ENCODE measurements at regions not wholly inside any gene's neighbourhood (a gene's known extent, or its start where the extent isn't known, plus 50 kb on each side); places are given as distances from the start of the nearest gene placed in this dataset.
"Not testable (repeated sequence)": the region's sequence is repeated elsewhere in the genome, so short reads cannot be mapped to it uniquely, and the experiment has no call there.

GRCh38 chr15:22238959-22239805, 158.9 kb downstream of the OR4M2 start:
- H3K4me1 Mint-ChIP-seq (ENCODE audit: low read depth); H3K36me3 Mint-ChIP-seq (ENCODE audit: low read depth); intact Hi-C loops (cut with micrococcal nuclease); H3K4me3 Mint-ChIP-seq; DNase-seq (ENCODE audit: low spot score); H3K27ac Mint-ChIP-seq; H3K27me3 Mint-ChIP-seq (ENCODE audit: insufficient read depth); H3K9me3 Mint-ChIP-seq: not testable (repeated sequence)

DNA sequence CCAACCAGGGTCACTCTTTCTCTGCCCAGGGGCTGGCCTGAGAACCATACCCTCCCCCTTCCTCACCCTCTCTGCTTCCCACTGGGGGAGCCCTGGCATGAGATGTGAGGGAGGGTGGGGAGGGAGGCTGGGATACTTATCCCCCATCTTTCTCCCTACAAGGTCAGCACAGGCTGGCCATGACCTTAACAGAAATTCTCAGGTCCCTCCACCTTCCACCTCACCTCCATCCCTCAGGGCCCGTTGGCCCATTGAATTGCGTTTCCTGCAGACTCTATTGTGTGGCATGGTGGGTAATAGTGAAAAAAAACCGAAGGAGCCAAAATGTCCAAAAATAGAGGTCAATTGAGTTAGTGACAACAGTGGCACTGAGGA, 159.5 kb downstream of the OR4M2 start:
- intact Hi-C loops (cut with micrococcal nuclease): no loop called here
- Mint-ChIP-seq H3K27me3 (ENCODE audit: insufficient read depth) (peaks cover 8% of the 10 kb centered on the region), H3K9me3 (peaks cover 2% of the 10 kb centered on the region), H3K4me3 (no peak overlapping the region), H3K4me1 (ENCODE audit: low read depth) (no peaks in the 10 kb centered on the region), H3K27ac (no peak overlapping the region), H3K36me3 (ENCODE audit: low read depth) (no peaks in the 10 kb centered on the region)
- DNase-seq (ENCODE audit: low spot score): no peak

DNA sequence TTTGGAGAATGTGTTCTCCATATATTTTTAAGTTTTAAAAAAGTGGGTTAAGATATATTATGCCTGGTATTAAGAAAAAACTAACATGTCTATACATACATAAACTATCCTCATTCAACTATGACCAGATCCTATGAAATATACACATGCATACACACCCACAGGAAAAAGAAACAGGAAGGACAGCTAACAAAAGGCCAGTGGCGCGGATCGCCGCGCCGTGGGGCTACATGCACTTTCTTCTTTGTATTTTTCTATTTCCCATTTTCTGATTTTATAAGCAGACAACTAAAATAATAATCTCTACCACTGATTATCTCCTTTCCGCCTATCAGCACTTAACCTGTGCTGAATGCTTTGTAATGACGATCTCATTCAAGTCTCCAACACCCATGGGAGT, 160.1 kb downstream of the OR4M2 start:
- intact Hi-C loops (cut with micrococcal nuclease): no loop called here
- H3K4me3 Mint-ChIP-seq: no peak overlapping the region
- peaks cover 8% of the 10 kb centered on the region for H3K27me3 Mint-ChIP-seq (ENCODE audit: insufficient read depth)
- H3K4me1 Mint-ChIP-seq (ENCODE audit: low read depth): no peaks in the 10 kb centered on the region
- H3K27ac Mint-ChIP-seq: no peak overlapping the region
- no peaks in the 10 kb centered on the region for H3K9me3 Mint-ChIP-seq
- no peak for DNase-seq (ENCODE audit: low spot score)
- no peaks in the 10 kb centered on the region for H3K36me3 Mint-ChIP-seq (ENCODE audit: low read depth)

DNA sequence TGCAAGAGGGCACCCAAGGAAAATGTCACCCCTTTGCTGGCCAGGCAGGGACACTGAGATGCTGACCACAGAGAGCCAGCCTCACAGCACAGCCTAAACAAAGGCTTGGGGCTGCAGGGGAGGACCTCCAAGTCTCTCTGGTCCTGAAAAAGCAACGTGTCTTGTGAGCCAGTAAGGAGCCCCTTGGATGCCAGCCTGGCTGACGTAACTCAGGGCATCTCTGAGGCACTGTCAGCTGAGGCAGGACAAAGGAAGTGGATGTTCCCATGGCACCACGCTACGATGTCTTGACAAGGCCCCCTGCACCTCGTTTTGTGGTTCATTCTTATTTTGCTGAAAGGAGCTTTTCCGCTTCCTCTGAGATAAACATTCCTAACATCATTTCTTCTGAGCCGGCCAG, 160.7 kb downstream of the OR4M2 start:
- H3K27ac Mint-ChIP-seq: no peak overlapping the region
- DNase-seq (ENCODE audit: low spot score): no peak
- H3K36me3 Mint-ChIP-seq (ENCODE audit: low read depth): no peaks in the 10 kb centered on the region
- intact Hi-C loops (cut with micrococcal nuclease): no loop called here
- peaks cover 8% of the 10 kb centered on the region for H3K27me3 Mint-ChIP-seq (ENCODE audit: insufficient read depth)
- H3K9me3 Mint-ChIP-seq: no peaks in the 10 kb centered on the region
- H3K4me3 Mint-ChIP-seq: no peak overlapping the region
- H3K4me1 Mint-ChIP-seq (ENCODE audit: low read depth): no peaks in the 10 kb centered on the region

DNA sequence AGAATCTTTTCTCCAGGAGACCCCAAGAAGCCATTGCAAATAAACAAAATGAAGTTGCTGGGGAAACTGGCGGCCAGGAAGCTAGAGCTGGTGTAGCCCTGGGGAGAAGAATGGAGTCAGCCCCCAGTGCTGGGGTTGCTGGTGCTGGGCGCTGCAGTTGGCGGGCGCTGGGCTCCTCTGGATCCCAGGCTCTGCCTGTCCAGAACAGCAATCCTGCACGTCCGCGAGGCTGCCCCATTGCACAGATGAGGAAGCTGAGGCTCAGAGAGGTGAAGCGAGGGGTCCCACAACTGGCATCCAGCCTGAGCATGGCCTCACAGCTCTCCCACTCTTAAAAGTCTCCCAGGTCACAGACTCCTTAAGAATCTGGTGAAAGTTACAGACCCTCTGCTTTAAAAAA, 161.1 kb downstream of the OR4M2 start:
- Mint-ChIP-seq H3K4me1 (ENCODE audit: low read depth) (no peaks in the 10 kb centered on the region), H3K36me3 (ENCODE audit: low read depth) (no peaks in the 10 kb centered on the region), H3K27me3 (ENCODE audit: insufficient read depth) (peaks cover 8% of the 10 kb centered on the region), H3K27ac (no peak overlapping the region), H3K9me3 (no peaks in the 10 kb centered on the region), H3K4me3 (no peak overlapping the region)
- DNase-seq (ENCODE audit: low spot score): no peak
- intact Hi-C loops (cut with micrococcal nuclease): no loop called here

DNA sequence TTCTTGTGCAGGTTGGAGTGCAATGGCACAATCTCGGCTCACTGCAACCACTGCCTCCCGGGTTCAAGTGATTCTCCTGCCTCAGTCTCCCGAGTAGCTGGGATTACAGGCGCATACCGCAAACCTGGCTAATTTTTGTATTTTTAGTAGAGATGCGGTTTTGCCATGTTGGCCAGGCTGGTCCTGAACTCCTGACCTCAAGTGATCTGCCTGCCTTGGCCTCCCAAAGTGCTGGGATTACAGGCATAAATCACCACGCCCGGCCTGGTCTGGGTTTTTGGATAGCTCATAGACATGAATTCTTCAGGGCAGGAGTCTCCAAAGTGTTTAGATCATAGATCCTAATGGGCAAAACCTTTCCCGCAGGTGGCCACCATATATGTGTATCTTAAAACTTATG, 162.0 kb downstream of the OR4M2 start:
- H3K4me1 Mint-ChIP-seq (ENCODE audit: low read depth); H3K36me3 Mint-ChIP-seq (ENCODE audit: low read depth); H3K4me3 Mint-ChIP-seq; DNase-seq (ENCODE audit: low spot score); H3K9me3 Mint-ChIP-seq; H3K27ac Mint-ChIP-seq; intact Hi-C loops (cut with micrococcal nuclease); H3K27me3 Mint-ChIP-seq (ENCODE audit: insufficient read depth): not testable (repeated sequence)

DNA sequence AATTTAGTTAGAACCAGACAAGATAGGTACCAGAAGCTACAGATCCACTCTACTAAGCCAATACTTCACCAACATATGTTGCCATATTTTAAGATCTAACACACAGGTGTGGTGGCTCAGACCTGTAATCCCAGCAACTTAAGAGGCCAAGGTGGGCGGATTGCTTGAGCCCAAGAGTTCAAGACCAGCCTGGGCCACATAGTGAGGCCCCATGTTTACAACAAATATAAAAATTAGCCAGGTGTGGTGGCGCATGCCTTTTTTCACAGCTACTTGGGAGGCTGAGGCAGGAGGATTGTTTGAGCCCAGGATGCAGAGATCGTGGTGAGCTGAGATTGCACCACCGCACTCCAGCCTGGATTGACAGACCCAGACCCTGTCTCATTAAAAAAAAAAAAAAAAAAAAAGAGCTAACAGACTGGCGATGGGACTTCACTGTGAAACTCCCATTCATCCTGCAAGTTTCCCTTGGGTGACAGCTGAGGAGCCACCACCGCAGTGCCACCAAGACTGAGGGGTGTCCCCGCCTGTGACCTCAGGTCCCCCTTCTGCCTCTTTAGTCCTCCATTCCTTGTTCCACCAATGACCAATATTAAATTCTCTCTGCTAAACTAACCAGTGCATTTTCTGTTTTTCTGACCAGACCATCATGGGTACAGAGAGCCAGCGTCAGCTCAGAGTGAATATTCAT, 163.3 kb downstream of the OR4M2 start:
- H3K27me3 Mint-ChIP-seq (ENCODE audit: insufficient read depth): peaks cover 8% of the 10 kb centered on the region
- no peak overlapping the region for H3K4me3 Mint-ChIP-seq
- no peaks in the 10 kb centered on the region for H3K4me1 Mint-ChIP-seq (ENCODE audit: low read depth)
- intact Hi-C loops (cut with micrococcal nuclease): no loop called here
- no peaks in the 10 kb centered on the region for H3K36me3 Mint-ChIP-seq (ENCODE audit: low read depth)
- no peaks in the 10 kb centered on the region for H3K9me3 Mint-ChIP-seq
- H3K27ac Mint-ChIP-seq: no peak overlapping the region
- no peak for DNase-seq (ENCODE audit: low spot score)

- DNase-seq (ENCODE audit: low spot score); H3K9me3 Mint-ChIP-seq; H3K36me3 Mint-ChIP-seq (ENCODE audit: low read depth); H3K27ac Mint-ChIP-seq; H3K4me1 Mint-ChIP-seq (ENCODE audit: low read depth); H3K4me3 Mint-ChIP-seq; H3K27me3 Mint-ChIP-seq (ENCODE audit: insufficient read depth); intact Hi-C loops (cut with micrococcal nuclease): not testable (repeated sequence)
Observed at GRCh38 chr15:22249511-22249910, 169.2 kb downstream of the OR4M2 start.

DNA sequence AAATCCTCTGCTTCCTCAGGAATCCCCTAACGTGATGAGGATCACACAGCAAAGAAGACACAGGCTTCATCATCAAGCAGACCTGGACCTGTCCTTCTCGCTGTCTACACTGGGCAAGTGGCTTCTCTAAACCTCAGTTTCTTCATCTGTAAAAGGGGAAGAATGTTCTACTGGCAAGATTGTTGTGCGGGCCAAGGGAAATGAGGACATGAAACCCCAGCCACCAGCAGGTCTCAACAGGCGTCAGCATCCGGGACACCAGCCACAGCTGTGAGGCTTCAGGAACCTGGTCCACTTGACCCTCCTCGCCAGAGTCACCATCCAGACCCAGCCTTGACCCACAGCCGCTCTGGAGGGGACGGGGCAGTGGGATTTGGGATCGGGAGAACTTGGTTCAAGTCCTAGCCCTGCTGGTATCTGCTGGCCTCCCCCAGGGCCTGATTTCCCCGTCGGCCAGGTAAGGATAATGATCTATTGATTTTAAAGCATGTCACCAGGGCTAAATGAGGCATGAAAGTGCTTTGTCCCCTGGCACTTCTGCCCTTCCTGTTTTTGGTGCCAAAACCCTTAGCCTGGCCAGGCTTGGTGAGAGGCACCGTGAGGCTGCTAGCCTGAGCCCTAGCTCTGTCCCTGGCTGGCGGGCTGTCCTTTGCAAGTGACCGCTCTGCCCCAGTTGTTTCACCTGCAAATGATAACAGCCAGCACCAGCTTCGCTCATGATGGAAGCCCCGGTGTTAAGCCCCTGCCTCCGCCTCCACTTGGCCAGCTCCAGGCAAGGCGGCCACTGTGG, 170.4 kb downstream of the OR4M2 start:
- not testable (repeated sequence) for H3K27ac Mint-ChIP-seq; H3K9me3 Mint-ChIP-seq; H3K4me3 Mint-ChIP-seq; DNase-seq (ENCODE audit: low spot score); H3K36me3 Mint-ChIP-seq (ENCODE audit: low read depth)
- Mint-ChIP-seq H3K27me3 (ENCODE audit: insufficient read depth) (peaks cover 11% of the 10 kb centered on the region), H3K4me1 (ENCODE audit: low read depth) (peaks cover 18% of the 10 kb centered on the region)
- intact Hi-C loops (cut with micrococcal nuclease): loop anchor here (5.0 kb wide), 1 partner anchor 1883 kb away; no protein-coding TSS in a partner anchor

GRCh38 chr15:22251422-22251821, 171.1 kb downstream of the OR4M2 start:
- H3K4me3 Mint-ChIP-seq: no peak overlapping the region
- DNase-seq (ENCODE audit: low spot score): no peak
- H3K4me1 Mint-ChIP-seq (ENCODE audit: low read depth): peaks cover 18% of the 10 kb centered on the region
- no peaks in the 10 kb centered on the region for H3K36me3 Mint-ChIP-seq (ENCODE audit: low read depth)
- no peaks in the 10 kb centered on the region for H3K9me3 Mint-ChIP-seq
- intact Hi-C loops (cut with micrococcal nuclease): loop anchor here (5.0 kb wide), 1 partner anchor 1884 kb away; no protein-coding TSS in a partner anchor
- peaks cover 16% of the 10 kb centered on the region for H3K27me3 Mint-ChIP-seq (ENCODE audit: insufficient read depth)
- H3K27ac Mint-ChIP-seq: no peak overlapping the region

DNA sequence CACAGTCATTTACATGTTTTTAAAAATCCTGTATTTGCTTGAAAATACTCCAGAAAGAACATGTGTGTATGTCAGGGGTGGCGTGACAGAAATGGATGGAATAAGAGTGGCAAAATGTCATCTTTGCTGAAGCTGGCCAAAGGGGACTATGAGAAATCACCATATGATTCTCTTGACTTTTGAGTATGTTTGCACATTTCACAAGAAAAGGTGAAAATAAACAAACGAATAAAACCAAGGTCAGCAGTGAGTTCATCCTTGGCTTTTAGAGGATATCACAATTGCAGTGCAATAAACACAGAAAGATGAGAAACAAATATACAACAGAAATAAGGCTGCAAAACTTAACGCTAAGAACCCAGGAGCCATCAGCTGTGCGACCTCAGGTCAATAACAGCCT, 171.7 kb downstream of the OR4M2 start:
- intact Hi-C loops (cut with micrococcal nuclease): loop anchor here (5.0 kb wide), 1 partner anchor 1885 kb away; no protein-coding TSS in a partner anchor
- not testable (repeated sequence) for H3K36me3 Mint-ChIP-seq (ENCODE audit: low read depth); H3K9me3 Mint-ChIP-seq; DNase-seq (ENCODE audit: low spot score); H3K4me3 Mint-ChIP-seq; H3K27ac Mint-ChIP-seq
- Mint-ChIP-seq H3K4me1 (ENCODE audit: low read depth) (peaks cover 18% of the 10 kb centered on the region), H3K27me3 (ENCODE audit: insufficient read depth) (peaks cover 18% of the 10 kb centered on the region)

GRCh38 chr15:22252521-22252920, 172.2 kb downstream of the OR4M2 start:
- Mint-ChIP-seq H3K27me3 (ENCODE audit: insufficient read depth) (peaks cover 18% of the 10 kb centered on the region), H3K4me1 (ENCODE audit: low read depth) (peaks cover 18% of the 10 kb centered on the region)
- intact Hi-C loops (cut with micrococcal nuclease): loop anchor here (5.0 kb wide), 1 partner anchor 1885 kb away; no protein-coding TSS in a partner anchor
- not testable (repeated sequence) for H3K36me3 Mint-ChIP-seq (ENCODE audit: low read depth); H3K9me3 Mint-ChIP-seq; H3K27ac Mint-ChIP-seq; H3K4me3 Mint-ChIP-seq; DNase-seq (ENCODE audit: low spot score)

All from activated T-helper 1 cell treated with anti-CD3 and anti-CD28 coated beads, Interleukin-12 subunit alpha, Interleukin-12 subunit beta, Interleukin-2, Interleukin-4 antibody, amounts not matched to agents 30 ng/mL and 10 ng/mL and 1 ng/mL, durations not matched to agents 14 hours and 24 hours and 36 hours (primary cell).